MM.1S (cell line): ENCODE measurements at regions not wholly inside any gene's neighbourhood (a gene's known extent, or its start where the extent isn't known, plus 50 kb on each side); places are given as distances from the start of the nearest gene placed in this dataset.

ENCODE experiments used
- DNase-seq: peaks from one replicate; pipeline ENCODE4 v3.0.0-alpha.2; 2015
- H2AFZ ChIP-seq: fragments of 300-600 bp; sonication (generic); 2 replicates; pipeline ENCODE4 v1.6.0; 2016; ENCODE audit warnings: antibody characterized with exemption, low read length
- H3F3A ChIP-seq: fragments of 300-600 bp; sonication (generic); 2 replicates; pipeline ENCODE4 v1.6.1; 2016; ENCODE audit warnings: mild to moderate bottlenecking, antibody characterized with exemption, low read length, moderate library complexity, mixed read lengths; ENCODE audit not compliant: insufficient read depth
- H3K27ac ChIP-seq: fragments of 300-600 bp; sonication (generic); 2 replicates; pipeline ENCODE4 v1.5.1; 2016; ENCODE audit warnings: mild to moderate bottlenecking, low read length
- H3K27me3 ChIP-seq: fragments of 300-600 bp; sonication (generic); replicated peaks from 2 replicates; pipeline ENCODE4 v1.6.0; 2016; ENCODE audit warnings: low read length; ENCODE audit not compliant: insufficient read depth
- H3K36me3 ChIP-seq: fragments of 300-600 bp; sonication (generic); replicated peaks from 2 replicates; pipeline ENCODE4 v1.6.1; 2016; ENCODE audit warnings: mild to moderate bottlenecking, low read length, mixed read lengths; ENCODE audit not compliant: insufficient read depth
- H3K4me1 ChIP-seq: fragments of 300-600 bp; sonication (generic); 2 replicates; pipeline ENCODE4 v1.6.1; 2016; ENCODE audit warnings: low read length, mixed read lengths
- H3K4me2 ChIP-seq: fragments of 300-600 bp; sonication (generic); 2 replicates; pipeline ENCODE4 v1.6.0; 2016; ENCODE audit warnings: low read depth, low read length
- H3K4me3 ChIP-seq: fragments of 300-600 bp; sonication (generic); 2 replicates; pipeline ENCODE4 v1.5.1; 2016; ENCODE audit warnings: low read length, mixed read lengths
- H3K79me2 ChIP-seq: fragments of 300-600 bp; sonication (generic); 2 replicates; pipeline ENCODE4 v1.6.1; 2016; ENCODE audit warnings: mixed run types, low read length, mixed read lengths
- H3K9ac ChIP-seq: fragments of 300-600 bp; sonication (generic); 2 replicates; pipeline ENCODE4 v1.6.1; 2016; ENCODE audit warnings: low read length, mixed read lengths
- H3K9me2 ChIP-seq: fragments of 300-600 bp; sonication (generic); replicated peaks from 2 replicates; pipeline ENCODE4 v1.6.1; 2016; ENCODE audit warnings: mild to moderate bottlenecking, low read length, mixed read lengths; ENCODE audit not compliant: insufficient read depth
- H3K9me3 ChIP-seq: fragments of 300-600 bp; sonication (generic); replicated peaks from 2 replicates; pipeline ENCODE4 v1.6.1; 2016; ENCODE audit warnings: mild to moderate bottlenecking, low read length, mixed read lengths; ENCODE audit not compliant: insufficient read depth
- H4K20me1 ChIP-seq: fragments of 300-600 bp; sonication (generic); 2 replicates; pipeline ENCODE4 v1.6.1; 2016; ENCODE audit warnings: mild to moderate bottlenecking, low read length, moderate library complexity, mixed read lengths; ENCODE audit not compliant: insufficient read depth
- CTCF ChIP-seq: fragments of 300-600 bp; sonication (generic); IDR thresholded peaks from 2 replicates; pipeline ENCODE4 v1.5.1; 2016; ENCODE audit warnings: antibody characterized with exemption, low read length, mixed read lengths
- EZH2 ChIP-seq: fragments of 300-600 bp; sonication (generic); optimal IDR thresholded peaks from 2 replicates; pipeline ENCODE3; 2017; ENCODE audit warnings: low read depth, mild to moderate bottlenecking, antibody characterized with exemption, low read length, mixed read lengths
- EZH2phosphoT487 ChIP-seq: fragments of 300-600 bp; sonication (generic); IDR thresholded peaks from 2 replicates; pipeline ENCODE4 v1.6.1; 2018; ENCODE audit warnings: antibody characterized with exemption, low read length

- Histone ChIP-seq H3K9ac (no peak overlapping the region), H3K36me3 (no peaks in the 10 kb centered on the region), H3K4me1 (no peaks in the 10 kb centered on the region), H3K79me2 (no peaks in the 10 kb centered on the region), H3K9me2 (no peaks in the 10 kb centered on the region), H3K4me3 (no peak overlapping the region), H3F3A (no peaks in the 10 kb centered on the region), H3K4me2 (no peak overlapping the region), H3K9me3 (no peaks in the 10 kb centered on the region), H3K27ac (no peak overlapping the region), H2AFZ (no peak overlapping the region), H4K20me1 (no peaks in the 10 kb centered on the region), H3K27me3 (no peaks in the 10 kb centered on the region)
- no peak for TF ChIP-seq EZH2
- no peak for TF ChIP-seq EZH2phosphoT487
- no peak for TF ChIP-seq CTCF
- DNase-seq: no peak
These were observed 282.1 kb upstream of the BRINP3 start for GRCh38 chr1:190759807-190760206.

- Histone ChIP-seq H3K4me2 (no peak overlapping the region), H3K36me3 (no peaks in the 10 kb centered on the region), H4K20me1 (no peaks in the 10 kb centered on the region), H3F3A (no peaks in the 10 kb centered on the region), H3K79me2 (no peaks in the 10 kb centered on the region), H2AFZ (no peak overlapping the region), H3K4me1 (no peaks in the 10 kb centered on the region), H3K9me3 (no peaks in the 10 kb centered on the region), H3K9ac (no peak overlapping the region), H3K27ac (no peak overlapping the region), H3K4me3 (no peak overlapping the region), H3K9me2 (no peaks in the 10 kb centered on the region), H3K27me3 (no peaks in the 10 kb centered on the region)
- no peak for DNase-seq
- TF ChIP-seq EZH2phosphoT487 (no peak), EZH2 (no peak), CTCF (no peak)
These were observed 284.7 kb upstream of the BRINP3 start for GRCh38 chr1:190762325-190762724.

GRCh38 chr1:190792873-190793272 is 315.2 kb upstream of the BRINP3 start:
- H3K27me3 ChIP-seq: no peaks in the 10 kb centered on the region
- no peaks in the 10 kb centered on the region for H3K9me2 ChIP-seq
- H3K4me3 ChIP-seq: no peak overlapping the region
- no peak overlapping the region for H3K9ac ChIP-seq
- no peak overlapping the region for H3K4me2 ChIP-seq
- H4K20me1 ChIP-seq: no peaks in the 10 kb centered on the region
- no peaks in the 10 kb centered on the region for H3K36me3 ChIP-seq
- H3K9me3 ChIP-seq: no peaks in the 10 kb centered on the region
- no peak overlapping the region for H2AFZ ChIP-seq
- TF ChIP-seq CTCF (no peak), EZH2phosphoT487 (no peak), EZH2 (no peak)
- H3F3A ChIP-seq: no peaks in the 10 kb centered on the region
- no peak overlapping the region for H3K27ac ChIP-seq
- DNase-seq: no peak
- H3K79me2 ChIP-seq: no peaks in the 10 kb centered on the region
- H3K4me1 ChIP-seq: no peaks in the 10 kb centered on the region

- H3K4me3 ChIP-seq: no peak overlapping the region
- H4K20me1 ChIP-seq: no peaks in the 10 kb centered on the region
- H3K79me2 ChIP-seq: no peaks in the 10 kb centered on the region
- no peaks in the 10 kb centered on the region for H3F3A ChIP-seq
- H2AFZ ChIP-seq: no peak overlapping the region
- no peak for DNase-seq
- H3K4me1 ChIP-seq: no peaks in the 10 kb centered on the region
- no peak overlapping the region for H3K4me2 ChIP-seq
- H3K27me3 ChIP-seq: no peaks in the 10 kb centered on the region
- no peak overlapping the region for H3K9ac ChIP-seq
- no peaks in the 10 kb centered on the region for H3K9me2 ChIP-seq
- TF ChIP-seq EZH2phosphoT487: no peak
- no peak for TF ChIP-seq EZH2
- no peak for TF ChIP-seq CTCF
- no peaks in the 10 kb centered on the region for H3K9me3 ChIP-seq
- no peak overlapping the region for H3K27ac ChIP-seq
- H3K36me3 ChIP-seq: no peaks in the 10 kb centered on the region
These were observed 330.0 kb upstream of the BRINP3 start for GRCh38 chr1:190807629-190808028.
